ENCODE measurements at regions not wholly inside any gene's neighbourhood (a gene's known extent, or its start where the extent isn't known, plus 50 kb on each side); places are given as distances from the start of the nearest gene placed in this dataset.

DNA sequence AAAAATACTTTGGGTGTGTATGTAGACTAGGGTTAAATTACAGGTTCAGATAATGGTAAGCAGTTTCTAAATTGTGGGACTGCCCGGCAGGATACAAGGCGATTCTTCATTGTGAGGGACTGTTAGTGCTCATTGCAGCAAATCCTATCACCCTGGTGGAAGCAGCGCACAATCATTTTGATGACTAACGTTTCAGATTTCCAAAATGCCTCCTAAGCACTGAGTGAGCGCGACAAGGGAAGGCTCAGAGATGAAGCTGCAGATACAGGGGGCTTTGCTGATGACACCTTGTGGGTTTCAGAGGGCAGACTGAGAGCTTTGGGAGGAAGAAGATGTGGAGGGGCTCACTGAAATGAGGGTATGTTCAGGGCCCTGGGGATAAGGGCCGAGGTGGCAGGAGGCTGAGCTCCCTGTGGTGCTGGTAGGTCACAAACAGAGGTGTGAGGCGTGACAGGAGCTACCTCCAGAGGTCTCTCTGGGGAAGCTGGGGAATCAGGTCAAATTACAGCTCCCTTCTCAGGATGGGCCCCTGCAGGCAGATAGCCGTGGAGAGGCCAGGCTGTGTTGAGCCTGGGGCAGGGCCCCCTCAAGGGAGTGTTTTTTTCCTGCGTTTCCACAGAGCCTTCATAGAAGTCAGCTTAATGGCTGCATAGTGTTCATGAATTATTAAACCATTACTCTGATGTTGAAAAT lies 84.5 kb upstream of the FYN start:
- TF ChIP-seq, protein P1, sequence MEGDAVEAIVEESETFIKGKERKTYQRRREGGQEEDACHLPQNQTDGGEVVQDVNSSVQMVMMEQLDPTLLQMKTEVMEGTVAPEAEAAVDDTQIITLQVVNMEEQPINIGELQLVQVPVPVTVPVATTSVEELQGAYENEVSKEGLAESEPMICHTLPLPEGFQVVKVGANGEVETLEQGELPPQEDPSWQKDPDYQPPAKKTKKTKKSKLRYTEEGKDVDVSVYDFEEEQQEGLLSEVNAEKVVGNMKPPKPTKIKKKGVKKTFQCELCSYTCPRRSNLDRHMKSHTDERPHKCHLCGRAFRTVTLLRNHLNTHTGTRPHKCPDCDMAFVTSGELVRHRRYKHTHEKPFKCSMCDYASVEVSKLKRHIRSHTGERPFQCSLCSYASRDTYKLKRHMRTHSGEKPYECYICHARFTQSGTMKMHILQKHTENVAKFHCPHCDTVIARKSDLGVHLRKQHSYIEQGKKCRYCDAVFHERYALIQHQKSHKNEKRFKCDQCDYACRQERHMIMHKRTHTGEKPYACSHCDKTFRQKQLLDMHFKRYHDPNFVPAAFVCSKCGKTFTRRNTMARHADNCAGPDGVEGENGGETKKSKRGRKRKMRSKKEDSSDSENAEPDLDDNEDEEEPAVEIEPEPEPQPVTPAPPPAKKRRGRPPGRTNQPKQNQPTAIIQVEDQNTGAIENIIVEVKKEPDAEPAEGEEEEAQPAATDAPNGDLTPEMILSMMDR (IDR thresholded peaks at IDR 0.05) = no peak
- TF ChIP-seq POLR2A (IDR thresholded peaks at IDR 0.05) = no peak
- DNase-seq (no peak), ATAC-seq (no peak)
- no peaks in the 10 kb centered on the region for H3K4me1 ChIP-seq
- no peak overlapping the region for H3K27ac ChIP-seq
- intact Hi-C loops (cut with DNase I) = no loop called here
- 51 to 54% methylated on average over 10 of the region's 10 CpGs for WGBS, 2 donors
- no peaks in the 10 kb centered on the region for H3K36me3 ChIP-seq (replicated peaks in 1 of 2; ENCODE audit: insufficient read depth in 1 of 2, low read depth in 2 of 2)
- no peak overlapping the region for H3K4me3 ChIP-seq
- H3K27me3 ChIP-seq = no peaks in the 10 kb centered on the region
- no peaks in the 10 kb centered on the region for H3K9me3 ChIP-seq

DNA sequence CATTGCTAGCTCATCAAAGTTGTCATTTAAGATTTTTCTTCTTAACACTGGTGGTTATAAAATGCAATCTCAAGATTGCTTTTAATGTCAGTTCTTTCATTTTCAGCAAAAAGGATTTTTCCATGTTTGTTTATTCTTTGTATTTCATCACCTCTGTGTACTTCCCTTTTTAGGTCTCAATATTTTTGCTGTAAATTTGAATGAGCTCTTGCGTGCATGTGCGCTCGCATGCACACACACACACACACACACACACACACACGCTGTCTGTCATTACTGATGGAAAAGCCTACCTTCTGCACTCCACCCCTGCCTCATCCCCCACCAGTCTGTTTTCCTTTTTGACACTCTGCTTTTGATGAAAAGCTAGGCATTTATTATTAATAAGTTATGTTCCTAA lies 85.3 kb upstream of the FYN start:
- DNase-seq (no peak), ATAC-seq (no peak)
- WGBS, 2 donors = 69% methylated on average over 4 of the region's 4 CpGs
- intact Hi-C loops (cut with DNase I) = no loop called here
- no peak overlapping the region for H3K4me3 ChIP-seq
- TF ChIP-seq POLR2A (IDR thresholded peaks at IDR 0.05) = no peak
- TF ChIP-seq, protein P1 (IDR thresholded peaks at IDR 0.05) = no peak
- H3K9me3 ChIP-seq = no peaks in the 10 kb centered on the region
- no peaks in the 10 kb centered on the region for H3K27me3 ChIP-seq
- H3K4me1 ChIP-seq = no peaks in the 10 kb centered on the region
- H3K27ac ChIP-seq = no peak overlapping the region
- H3K36me3 ChIP-seq (replicated peaks in 1 of 2; ENCODE audit: insufficient read depth in 1 of 2, low read depth in 2 of 2) = no peaks in the 10 kb centered on the region

GRCh38 chr6:111959766-111960165 lies 86.5 kb upstream of the FYN start:
- DNase-seq = no peak
- intact Hi-C loops (cut with DNase I) = no loop called here
- H3K27ac ChIP-seq = no peak overlapping the region
- H3K4me3 ChIP-seq = no peak overlapping the region
- no peaks in the 10 kb centered on the region for H3K36me3 ChIP-seq (replicated peaks in 1 of 2; ENCODE audit: insufficient read depth in 1 of 2, low read depth in 2 of 2)
- H3K9me3 ChIP-seq = no peaks in the 10 kb centered on the region
- ATAC-seq = no peak
- 78 to 79% methylated on average over 6 of the region's 6 CpGs for WGBS, 2 donors
- TF ChIP-seq POLR2A (IDR thresholded peaks at IDR 0.05) = no peak
- TF ChIP-seq, protein P1 (IDR thresholded peaks at IDR 0.05) = no peak
- H3K4me1 ChIP-seq = no peaks in the 10 kb centered on the region
- H3K27me3 ChIP-seq = no peaks in the 10 kb centered on the region

DNA sequence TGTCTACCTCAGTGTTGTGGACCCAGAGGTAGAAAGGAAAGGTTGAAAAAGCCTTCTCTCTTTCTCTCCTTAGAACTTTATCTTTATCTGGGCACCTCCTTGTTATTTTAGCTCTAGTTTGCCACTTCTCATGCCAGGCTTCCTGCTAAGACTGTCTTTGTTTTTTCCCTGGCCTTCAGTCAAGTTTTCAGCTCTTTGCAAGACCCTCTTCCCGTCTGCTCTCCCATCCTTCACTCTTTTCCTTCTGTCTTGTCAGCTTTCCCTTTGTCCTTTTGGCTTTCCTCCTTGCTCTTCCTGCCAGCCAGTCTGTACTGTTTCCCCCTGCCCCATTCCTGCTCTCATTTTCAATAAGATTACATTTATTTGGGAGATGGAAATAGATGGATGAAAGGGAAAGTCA lies 86.8 kb upstream of the CCN6 start:
- no peak overlapping the region for H3K4me3 ChIP-seq
- TF ChIP-seq, protein P1 (IDR thresholded peaks at IDR 0.05) = no peak
- TF ChIP-seq POLR2A (IDR thresholded peaks at IDR 0.05) = no peak
- H3K36me3 ChIP-seq (replicated peaks in 1 of 2; ENCODE audit: insufficient read depth in 1 of 2, low read depth in 2 of 2) = no peaks in the 10 kb centered on the region
- no peak for ATAC-seq
- H3K4me1 ChIP-seq = no peaks in the 10 kb centered on the region
- WGBS, 2 donors = 47 to 68% methylated on average over 1 of the region's 1 CpG
- H3K27ac ChIP-seq = no peak overlapping the region
- intact Hi-C loops (cut with DNase I) = no loop called here
- H3K27me3 ChIP-seq = no peaks in the 10 kb centered on the region
- DNase-seq = no peak
- H3K9me3 ChIP-seq = no peaks in the 10 kb centered on the region

DNA sequence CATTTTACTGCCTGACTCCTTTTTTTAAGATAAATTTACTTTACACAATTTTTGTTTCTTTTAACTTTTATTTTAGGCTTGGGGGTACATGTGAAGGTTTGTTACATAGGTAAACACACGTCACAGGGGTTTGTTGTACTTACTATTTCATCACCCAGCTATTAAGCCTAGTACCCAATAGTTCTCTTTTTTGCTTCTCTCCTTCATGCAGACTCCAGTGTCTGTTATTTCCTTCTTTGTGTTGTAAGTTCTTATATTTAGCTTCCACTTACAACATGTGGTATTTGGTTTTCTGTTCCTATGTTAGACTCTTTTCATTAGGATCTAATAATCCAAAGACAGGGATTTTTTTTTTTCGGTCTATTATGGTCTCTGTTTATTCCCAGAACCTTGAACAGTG lies 83.5 kb upstream of the CCN6 start:
- ATAC-seq (no peak), DNase-seq (no peak)
- intact Hi-C loops (cut with DNase I) = no loop called here
- Histone ChIP-seq H3K36me3 (replicated peaks in 1 of 2; ENCODE audit: insufficient read depth in 1 of 2, low read depth in 2 of 2) (no peaks in the 10 kb centered on the region), H3K4me3 (no peak overlapping the region), H3K4me1 (no peaks in the 10 kb centered on the region), H3K27ac (no peak overlapping the region), H3K27me3 (no peaks in the 10 kb centered on the region), H3K9me3 (no peaks in the 10 kb centered on the region)
- TF ChIP-seq POLR2A (IDR thresholded peaks at IDR 0.05) = no peak
- TF ChIP-seq, protein P1 (IDR thresholded peaks at IDR 0.05) = no peak
- WGBS, 2 donors = 74 to 79% methylated on average over 2 of the region's 2 CpGs

All from body of pancreas (tissue), 4 donors.